Muscle of leg (tissue), 3 donors: ENCODE measurements at regions not wholly inside any gene's neighbourhood (a gene's known extent, or its start where the extent isn't known, plus 50 kb on each side); places are given as distances from the start of the nearest gene placed in this dataset.

Source experiments
- DNase-seq: peaks from one replicate; pipeline ENCODE4 v3.0.0; 2013
- H3K27ac ChIP-seq: one replicate; pipeline ENCODE4 v1.5.1; 2013; ENCODE audit warnings: mild to moderate bottlenecking, low read length, control low read depth
- H3K27me3 ChIP-seq: one replicate; pipeline ENCODE4 v1.6.1; 2013; ENCODE audit warnings: low read length; ENCODE audit not compliant: control insufficient read depth, insufficient read depth
- H3K36me3 ChIP-seq: one replicate; pipeline ENCODE4 v1.6.1; 2013; ENCODE audit warnings: low read length; ENCODE audit not compliant: control insufficient read depth, insufficient read depth
- H3K4me1 ChIP-seq: one replicate; pipeline ENCODE4 v1.6.1; 2013; ENCODE audit warnings: low read length; ENCODE audit not compliant: control insufficient read depth, insufficient read depth
- H3K4me3 ChIP-seq: one replicate; pipeline ENCODE4 v1.5.1; 2013; ENCODE audit warnings: low read length, control low read depth
- H3K9me3 ChIP-seq: replicated peaks from 2 replicates; pipeline ENCODE4 v1.6.1; 2013; ENCODE audit warnings: low read depth, low read length; ENCODE audit not compliant: control insufficient read depth
- WGBS: methylation state at CpG from one replicate; pipeline ENCODE4 v1.1.5; 2013; ENCODE audit warnings: missing lambda C conversion rate; ENCODE audit not compliant: insufficient coverage; 5-methylcytosine and 5-hydroxymethylcytosine counted together

DNA sequence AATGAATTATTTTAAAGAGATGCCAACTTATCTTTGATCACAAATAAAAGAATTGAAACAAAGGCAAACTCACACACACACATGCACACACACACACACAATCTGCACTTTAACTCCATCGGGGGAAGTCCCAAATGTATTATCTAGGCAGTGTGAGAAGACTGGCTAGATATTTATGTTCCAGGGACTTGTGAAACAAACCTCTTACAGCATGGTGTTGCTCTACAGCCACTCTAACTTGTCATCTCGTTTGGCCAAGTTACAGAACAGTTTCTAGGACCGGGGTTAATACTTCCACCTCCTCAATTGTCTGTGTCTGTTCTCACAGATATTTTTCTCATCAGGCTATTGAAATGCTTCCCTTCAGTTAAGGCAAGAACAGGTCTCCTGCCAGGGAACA lies 855.0 kb downstream of the EPHA7 start:
- no peaks in the 10 kb centered on the region for H3K4me1 ChIP-seq
- H3K27me3 ChIP-seq, result no peaks in the 10 kb centered on the region
- no peak overlapping the region for H3K27ac ChIP-seq
- no peak for DNase-seq
- no peak overlapping the region for H3K4me3 ChIP-seq
- no peaks in the 10 kb centered on the region for H3K9me3 ChIP-seq
- H3K36me3 ChIP-seq, result no peaks in the 10 kb centered on the region
- 77% methylated on average over 2 of the region's 3 CpGs for WGBS

DNA sequence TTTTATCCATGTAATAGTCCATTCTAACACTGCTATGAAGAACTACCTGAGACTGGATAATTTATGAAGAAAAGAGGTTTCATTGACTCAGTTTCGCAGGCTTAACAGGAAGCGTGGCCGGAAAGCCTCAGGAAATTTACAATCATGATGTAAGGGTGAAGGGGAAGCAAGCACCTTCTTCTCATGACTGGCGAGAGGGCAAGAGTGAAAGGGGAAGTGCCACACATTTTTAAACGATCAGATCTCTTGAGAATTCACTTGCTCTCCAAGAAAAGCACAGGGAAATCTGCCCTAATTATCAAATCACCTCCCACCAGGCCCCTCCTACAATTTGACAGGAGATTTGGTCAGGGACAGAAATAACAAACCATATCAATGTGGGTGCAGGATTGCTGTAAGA lies 859.7 kb downstream of the EPHA7 start:
- H3K4me1 ChIP-seq, result no peaks in the 10 kb centered on the region
- no peak overlapping the region for H3K27ac ChIP-seq
- H3K4me3 ChIP-seq, result no peak overlapping the region
- H3K36me3 ChIP-seq, result no peaks in the 10 kb centered on the region
- no peak for DNase-seq
- H3K9me3 ChIP-seq, result no peaks in the 10 kb centered on the region
- WGBS, result 36% methylated on average over 3 of the region's 5 CpGs
- no peaks in the 10 kb centered on the region for H3K27me3 ChIP-seq

DNA sequence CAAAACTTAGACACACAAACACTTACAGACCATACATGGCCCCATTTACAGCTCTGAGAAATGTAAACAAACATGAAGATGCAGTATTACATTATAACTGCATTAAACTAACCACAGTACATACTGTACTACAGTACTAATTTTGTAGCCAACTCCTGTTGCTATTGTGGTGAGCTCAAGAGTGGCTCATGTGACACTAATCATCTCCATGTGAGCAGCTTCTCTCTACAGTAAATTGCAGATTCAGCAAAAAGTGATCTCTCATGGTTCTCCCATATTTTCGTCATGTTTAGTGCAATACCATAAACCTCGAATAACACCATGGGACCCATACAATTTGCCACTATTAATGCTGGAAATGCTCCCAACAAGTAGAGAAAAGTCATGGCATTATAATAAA lies 860.4 kb downstream of the EPHA7 start:
- no CpG with 5 or more reads among the region's 2 CpGs for WGBS
- DNase-seq, result peak; percentile 55

DNA sequence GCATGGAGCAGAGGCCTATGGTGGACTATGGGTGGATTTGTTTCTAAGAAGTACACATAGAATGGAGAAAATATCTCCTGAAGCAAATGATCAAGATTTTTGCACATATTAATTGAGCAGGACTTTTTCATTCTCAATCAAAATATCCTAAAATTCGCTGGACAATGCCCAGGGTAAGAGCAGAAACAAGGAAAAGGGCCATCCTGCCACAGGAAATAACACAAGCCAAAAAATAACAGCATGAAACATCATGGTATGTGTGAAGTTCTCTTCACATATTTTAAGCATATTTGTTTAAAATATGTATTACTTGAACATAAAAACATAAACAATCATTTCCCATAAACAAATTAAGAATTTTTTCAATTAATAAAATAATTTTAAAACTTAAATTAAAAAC lies 868.9 kb downstream of the EPHA7 start:
- no peaks in the 10 kb centered on the region for H3K4me1 ChIP-seq
- no peaks in the 10 kb centered on the region for H3K27me3 ChIP-seq
- no peak for DNase-seq
- H3K36me3 ChIP-seq, result no peaks in the 10 kb centered on the region
- no CpG with 5 or more reads among the region's 1 CpG for WGBS
- no peak overlapping the region for H3K27ac ChIP-seq
- H3K4me3 ChIP-seq, result no peak overlapping the region
- peaks cover 2% of the 10 kb centered on the region for H3K9me3 ChIP-seq

More for the DNA sequence above, 860.4 kb downstream of the EPHA7 start:
- Histone ChIP-seq H3K27me3 (no peaks in the 10 kb centered on the region), H3K27ac (no peak overlapping the region), H3K4me1 (no peaks in the 10 kb centered on the region), H3K4me3 (no peak overlapping the region), H3K36me3 (no peaks in the 10 kb centered on the region), H3K9me3 (no peaks in the 10 kb centered on the region)

DNA sequence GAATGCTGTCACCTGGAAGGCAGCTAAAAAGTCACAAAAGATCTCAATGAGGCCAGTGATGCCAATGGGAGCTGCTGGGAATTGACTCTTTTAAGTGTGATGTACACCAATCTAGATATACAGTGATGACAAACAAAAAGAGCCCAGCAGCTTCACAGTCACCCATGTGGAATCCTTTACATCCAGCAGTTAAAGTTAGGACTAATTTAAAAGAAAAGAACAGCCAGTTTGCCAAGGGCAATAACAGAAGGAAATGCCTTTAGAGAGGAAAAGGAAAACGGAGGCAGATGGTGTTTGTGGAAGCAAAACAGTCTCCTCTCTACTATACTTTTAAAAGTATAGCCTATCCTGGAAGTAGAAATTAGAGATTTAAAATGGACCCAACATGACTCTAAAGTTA lies 873.5 kb downstream of the EPHA7 start:
- peak; percentile 30 for DNase-seq
- WGBS, result no CpG with 5 or more reads among the region's 1 CpG
- Histone ChIP-seq H3K27ac (peak overlapping the region; percentile 57), H3K36me3 (no peaks in the 10 kb centered on the region), H3K4me3 (no peak overlapping the region), H3K27me3 (no peaks in the 10 kb centered on the region), H3K9me3 (peaks cover 2% of the 10 kb centered on the region), H3K4me1 (no peaks in the 10 kb centered on the region)

DNA sequence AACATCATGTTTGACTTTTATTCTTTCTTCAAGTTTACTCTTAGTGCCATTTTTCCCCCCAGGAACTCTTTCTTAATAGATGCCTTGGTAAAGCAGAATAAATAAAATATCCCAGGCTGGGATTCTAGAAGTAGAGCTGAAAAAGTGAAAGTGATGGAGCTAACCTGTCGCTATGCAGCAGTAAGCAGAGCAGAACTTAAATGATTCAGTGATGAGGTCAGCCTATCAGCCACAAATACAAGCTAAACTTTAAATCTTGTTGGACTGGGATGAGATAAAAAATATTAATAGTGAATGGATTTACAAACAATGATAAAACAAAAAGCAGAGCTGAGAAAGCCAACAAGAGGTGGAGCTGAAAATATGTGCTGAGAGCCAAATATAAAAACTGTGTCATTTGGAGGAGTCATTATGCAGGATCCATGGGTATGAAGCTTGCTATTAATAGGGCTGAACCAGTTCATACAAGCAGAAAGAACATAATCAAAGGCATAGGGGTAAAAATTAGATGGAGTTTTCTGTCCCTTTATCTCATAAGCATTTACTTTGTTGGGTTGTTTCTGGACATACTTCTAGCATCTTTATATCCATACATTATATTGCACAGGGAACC lies 877.8 kb downstream of the EPHA7 start:
- Histone ChIP-seq H3K27me3 (no peaks in the 10 kb centered on the region), H3K4me3 (no peak overlapping the region), H3K9me3 (no peaks in the 10 kb centered on the region), H3K27ac (no peak overlapping the region), H3K36me3 (no peaks in the 10 kb centered on the region), H3K4me1 (no peaks in the 10 kb centered on the region)
- whole genome bisulfite sequencing, result no CpG with 5 or more reads among the region's 1 CpG
- DNase-seq, result peak; percentile 11

DNA sequence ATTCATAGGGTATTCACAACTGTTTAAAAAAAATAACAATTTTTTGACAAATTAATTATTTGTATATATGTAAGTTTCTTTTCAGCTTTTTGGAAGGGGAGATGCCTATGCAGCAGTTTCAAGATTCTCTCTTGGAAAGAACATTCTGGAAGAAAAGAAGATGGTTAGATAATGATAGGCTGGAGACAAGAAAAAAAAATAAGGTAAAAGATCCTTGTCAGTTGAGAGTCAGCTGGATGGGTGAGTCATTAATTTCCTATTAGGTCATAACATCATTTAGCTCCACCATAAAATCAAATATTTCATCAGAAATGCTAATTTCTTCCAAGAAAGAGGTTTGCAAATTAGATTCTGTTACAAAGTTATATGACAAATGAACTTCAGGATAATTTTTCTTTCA lies 880.4 kb downstream of the EPHA7 start:
- H3K27me3 ChIP-seq, result no peaks in the 10 kb centered on the region
- H3K27ac ChIP-seq, result peak overlapping the region; percentile 43
- H3K9me3 ChIP-seq, result no peaks in the 10 kb centered on the region

DNA sequence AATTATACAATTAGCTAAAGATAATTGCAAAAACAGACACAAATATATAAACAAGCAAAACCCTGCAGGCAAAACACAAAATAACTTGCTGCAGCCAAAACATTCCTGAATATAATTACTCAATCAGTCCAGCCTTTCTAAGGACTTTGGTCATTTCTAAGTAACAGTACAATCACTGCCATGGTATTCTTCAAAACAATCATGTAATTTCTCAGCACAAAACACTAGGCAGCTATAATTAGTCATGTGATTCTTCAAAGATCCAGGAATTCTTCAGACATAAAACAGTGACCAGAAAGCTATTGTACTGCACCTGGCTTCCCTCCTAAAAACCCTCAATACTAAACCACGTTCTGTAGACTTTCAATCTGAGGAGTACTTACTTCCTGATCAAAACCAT lies 881.1 kb downstream of the EPHA7 start:
- peak; percentile 24 for DNase-seq
- Histone ChIP-seq H3K36me3 (no peaks in the 10 kb centered on the region), H3K9me3 (no peaks in the 10 kb centered on the region), H3K4me1 (no peaks in the 10 kb centered on the region), H3K4me3 (no peak overlapping the region), H3K27me3 (no peaks in the 10 kb centered on the region), H3K27ac (peak overlapping the region; percentile 49)
- WGBS, result no CpG with 5 or more reads among the region's 1 CpG

More for the DNA sequence above, 880.4 kb downstream of the EPHA7 start:
- Histone ChIP-seq H3K4me3 (no peak overlapping the region), H3K4me1 (no peaks in the 10 kb centered on the region), H3K36me3 (no peaks in the 10 kb centered on the region)
- no peak for DNase-seq

DNA sequence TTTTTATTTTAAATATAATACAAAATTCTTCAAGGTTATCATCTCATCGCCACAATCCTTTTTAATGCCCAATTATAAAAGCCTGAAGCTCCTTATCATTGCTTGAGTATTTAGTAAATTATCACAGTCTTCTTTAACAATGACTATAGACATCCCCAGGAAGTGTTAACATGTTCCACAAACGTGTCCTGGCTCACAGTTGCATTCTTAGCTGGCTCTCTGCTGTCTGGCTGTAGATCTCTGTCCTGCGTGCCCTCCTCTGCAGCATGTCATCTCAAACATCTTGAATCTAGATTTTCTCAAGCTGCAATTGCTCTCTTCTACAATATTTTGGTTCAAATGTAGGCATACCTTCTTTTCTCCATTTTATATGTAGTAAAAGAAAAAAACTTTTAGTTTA lies 885.2 kb downstream of the EPHA7 start:
- Histone ChIP-seq H3K36me3 (no peaks in the 10 kb centered on the region), H3K9me3 (no peaks in the 10 kb centered on the region), H3K4me3 (no peak overlapping the region), H3K27ac (no peak overlapping the region), H3K4me1 (no peaks in the 10 kb centered on the region), H3K27me3 (no peaks in the 10 kb centered on the region)
- 20% methylated on average over 1 of the region's 3 CpGs for WGBS
- peak; percentile 13 for DNase-seq

DNA sequence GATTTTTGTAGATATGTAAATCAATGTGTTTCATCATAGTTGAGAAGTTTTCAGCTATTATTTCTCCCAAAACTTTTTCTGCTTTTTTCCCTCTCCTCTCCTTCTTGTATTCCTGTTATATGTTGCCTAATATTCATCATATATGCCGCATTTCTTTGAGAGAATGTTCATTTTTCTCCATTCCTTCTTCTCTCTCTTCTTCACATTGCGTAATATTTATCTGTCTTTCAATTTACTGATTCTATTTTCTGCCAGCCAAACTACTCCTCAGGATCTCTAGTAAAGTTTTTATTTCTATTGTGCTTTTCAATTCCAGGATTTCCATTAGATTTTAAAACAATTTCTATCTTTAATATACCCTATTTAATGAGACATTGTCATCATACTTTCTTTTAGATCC lies 896.8 kb downstream of the EPHA7 start:
- Histone ChIP-seq H3K4me3 (no peak overlapping the region), H3K4me1 (no peaks in the 10 kb centered on the region), H3K27ac (no peak overlapping the region), H3K27me3 (no peaks in the 10 kb centered on the region), H3K36me3 (no peaks in the 10 kb centered on the region), H3K9me3 (peaks cover 2% of the 10 kb centered on the region)
- no peak for DNase-seq
- no CpG with 5 or more reads among the region's 2 CpGs for WGBS

DNA sequence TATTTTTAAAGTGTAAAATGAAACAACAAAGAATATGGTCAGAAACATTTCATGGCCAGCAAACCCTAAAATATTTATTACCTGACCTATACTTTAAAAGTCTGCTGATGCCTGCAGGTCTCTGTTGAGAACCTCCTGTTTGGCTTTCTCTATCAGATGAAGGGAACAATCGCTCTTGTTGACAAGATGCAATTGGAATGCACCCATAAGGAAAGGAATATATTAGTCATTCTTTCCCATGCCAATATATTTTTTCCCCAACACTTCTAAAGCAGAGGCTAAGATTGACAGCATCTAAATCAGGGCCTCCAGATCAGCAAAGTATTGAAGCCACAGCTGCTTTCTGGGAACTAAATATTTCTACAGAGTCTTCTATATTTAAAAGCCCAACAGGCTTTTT lies 897.8 kb downstream of the EPHA7 start:
- DNase-seq, result no peak
- no peaks in the 10 kb centered on the region for H3K4me1 ChIP-seq

More for the DNA sequence above, 897.8 kb downstream of the EPHA7 start:
- Histone ChIP-seq H3K27me3 (no peaks in the 10 kb centered on the region), H3K36me3 (no peaks in the 10 kb centered on the region), H3K4me3 (no peak overlapping the region), H3K9me3 (peaks cover 2% of the 10 kb centered on the region), H3K27ac (no peak overlapping the region)
- WGBS, result no CpG with 5 or more reads among the region's 1 CpG
